GM23338 (cell line): ENCODE measurements at regions not wholly inside any gene's neighbourhood (a gene's known extent, or its start where the extent isn't known, plus 50 kb on each side); places are given as distances from the start of the nearest gene placed in this dataset.
A peak's percentile ranks its signal among the peaks of the same experiment; 100 is the strongest.

ENCODE experiments used
- ATAC-seq: fragments of 200-7000 bp; cut with Tn5 transposase; 3 replicates; pipeline ENCODE4 v1.9.1; 2020
- DNase-seq: peaks from one replicate; pipeline ENCODE4 v3.0.0-alpha.2; 2015; ENCODE audit warnings: low spot score
- H2AFZ ChIP-seq: fragments of 200-600 bp; sonication (generic); 2 replicates; pipeline ENCODE4 v1.8.0; 2016; ENCODE audit warnings: antibody characterized with exemption, mild to moderate bottlenecking, moderate library complexity
- H3F3A ChIP-seq: fragments of 200-600 bp; sonication (generic); replicated peaks from 2 replicates; pipeline ENCODE4 v1.8.0; 2017; ENCODE audit warnings: antibody characterized with exemption, mixed run types, low read depth
- H3K27ac ChIP-seq: fragments of 200-600 bp; sonication (generic); 2 replicates; pipeline ENCODE4 v1.6.1; 2016; ENCODE audit warnings: low read depth
- H3K27me3 ChIP-seq: fragments of 200-600 bp; sonication (generic); 2 replicates; pipeline ENCODE4 v1.8.0; 2016; ENCODE audit warnings: mild to moderate bottlenecking, mixed run types, moderate library complexity; ENCODE audit not compliant: insufficient read depth
- H3K36me3 ChIP-seq: fragments of 200-600 bp; sonication (generic); 2 replicates; pipeline ENCODE4 v1.8.0; 2016; ENCODE audit warnings: mild to moderate bottlenecking; ENCODE audit not compliant: insufficient read depth
- H3K4me1 ChIP-seq: fragments of 200-600 bp; sonication (generic); 2 replicates; pipeline ENCODE4 v1.8.0; 2016; ENCODE audit warnings: mild to moderate bottlenecking, moderate library complexity; ENCODE audit not compliant: insufficient read depth
- H3K4me2 ChIP-seq: fragments of 200-600 bp; sonication (generic); 2 replicates; pipeline ENCODE4 v1.7.1; 2017; ENCODE audit warnings: mixed run types
- H3K4me3 ChIP-seq: fragments of 200-600 bp; sonication (generic); 2 replicates; pipeline ENCODE4 v1.6.1; 2016; ENCODE audit warnings: mixed run types
- H3K79me2 ChIP-seq: fragments of 200-600 bp; sonication (generic); replicated peaks from 2 replicates; pipeline ENCODE4 v1.8.0; 2017; ENCODE audit warnings: mild to moderate bottlenecking; ENCODE audit not compliant: insufficient read depth
- H3K9me2 ChIP-seq: fragments of 200-600 bp; sonication (generic); 2 replicates; pipeline ENCODE4 v1.8.0; 2017; ENCODE audit not compliant: insufficient read depth
- H4K20me1 ChIP-seq: fragments of 200-600 bp; sonication (generic); replicated peaks from 2 replicates; pipeline ENCODE4 v1.8.0; 2017; ENCODE audit warnings: mild to moderate bottlenecking; ENCODE audit not compliant: insufficient read depth
- H3K27ac Mint-ChIP-seq: 2 replicates; pipeline ENCODE4 v1.8.0; 2020; ENCODE audit warnings: inconsistent platforms, mild to moderate bottlenecking, moderate library complexity, mixed read lengths
- H3K27me3 Mint-ChIP-seq: 3 replicates; pipeline ENCODE4 v1.8.0; 2022; ENCODE audit warnings: low read depth, mild to moderate bottlenecking, moderate library complexity, mixed read lengths, inconsistent platforms; ENCODE audit not compliant: insufficient read depth, poor library complexity
- H3K36me3 Mint-ChIP-seq: 3 replicates; pipeline ENCODE4 v1.8.0; 2021; ENCODE audit warnings: low read depth, mild to moderate bottlenecking, inconsistent platforms, moderate library complexity, mixed read lengths
- H3K4me1 Mint-ChIP-seq: 3 replicates; pipeline ENCODE4 v1.8.0; 2020; ENCODE audit warnings: mild to moderate bottlenecking, inconsistent platforms, mixed read lengths
- H3K4me3 Mint-ChIP-seq: 3 replicates; pipeline ENCODE4 v1.8.0; 2021; ENCODE audit warnings: moderate library complexity, mild to moderate bottlenecking, inconsistent platforms, mixed read lengths
- H3K9me3 Mint-ChIP-seq: 3 replicates; pipeline ENCODE4 v1.8.0; 2020; ENCODE audit warnings: moderate library complexity, mild to moderate bottlenecking, inconsistent platforms, mixed read lengths
- CREB1 ChIP-seq: fragments of 250-450 bp; sonication (Bioruptor Pico); IDR thresholded peaks from 2 replicates; pipeline ENCODE4 v1.5.0; 2020; ENCODE audit warnings: low read depth, mild to moderate bottlenecking, moderate library complexity
- EZH2 ChIP-seq: fragments of 200-600 bp; sonication (generic); IDR thresholded peaks from one replicate; pipeline ENCODE4 v1.8.0; 2017; ENCODE audit warnings: antibody characterized with exemption, mild to moderate bottlenecking, low read depth; ENCODE audit not compliant: unreplicated experiment
- EZH2phosphoT487 ChIP-seq: fragments of 200-600 bp; sonication (generic); IDR thresholded peaks from one replicate; pipeline ENCODE4 v1.8.1; 2018; ENCODE audit warnings: antibody characterized with exemption; ENCODE audit not compliant: unreplicated experiment
- JUNB ChIP-seq: IDR thresholded peaks from one replicate; pipeline ENCODE4 v1.6.1; 2016; ENCODE audit warnings: antibody characterized with exemption; ENCODE audit not compliant: unreplicated experiment
- NANOG ChIP-seq: IDR thresholded peaks from 2 replicates; pipeline ENCODE4 v1.6.1; 2016; ENCODE audit warnings: antibody characterized with exemption, borderline replicate concordance
- POLR2AphosphoS5 ChIP-seq: IDR thresholded peaks from 2 replicates; pipeline ENCODE4 v1.6.1; 2016; ENCODE audit warnings: antibody characterized with exemption, low read depth
- STAT1 ChIP-seq: IDR thresholded peaks from one replicate; pipeline ENCODE4 v1.6.1; 2016; ENCODE audit warnings: antibody characterized with exemption; ENCODE audit not compliant: unreplicated experiment
- ZNF331 ChIP-seq: fragments of 250-450 bp; sonication (Bioruptor Pico); IDR thresholded peaks from 2 replicates; pipeline ENCODE4 v1.5.0; 2020; ENCODE audit warnings: low read depth, mild to moderate bottlenecking, moderate library complexity
- TF ChIP-seq, protein P1 (sequence below), 2 experiments: fragments of 200-600 bp in 1 of 2; sonication (generic) in 1 of 2; conservative IDR thresholded peaks; 2 replicates each; pipeline versions ENCODE4 v1.5.1 to v1.6.1; 2016 to 2017; ENCODE audit warnings: antibody characterized with exemption in 2 of 2, low read depth in 2 of 2, mild to moderate bottlenecking in 2 of 2, moderate library complexity in 1 of 2
- TF ChIP-seq, protein P2 (sequence below): IDR thresholded peaks from one replicate; pipeline ENCODE4 v1.6.1; 2018; ENCODE audit warnings: antibody characterized with exemption; ENCODE audit not compliant: unreplicated experiment
- TF ChIP-seq, protein P3 (sequence below): IDR thresholded peaks from 2 replicates; pipeline ENCODE4 v1.6.1; 2016; ENCODE audit warnings: antibody characterized with exemption

DNA sequence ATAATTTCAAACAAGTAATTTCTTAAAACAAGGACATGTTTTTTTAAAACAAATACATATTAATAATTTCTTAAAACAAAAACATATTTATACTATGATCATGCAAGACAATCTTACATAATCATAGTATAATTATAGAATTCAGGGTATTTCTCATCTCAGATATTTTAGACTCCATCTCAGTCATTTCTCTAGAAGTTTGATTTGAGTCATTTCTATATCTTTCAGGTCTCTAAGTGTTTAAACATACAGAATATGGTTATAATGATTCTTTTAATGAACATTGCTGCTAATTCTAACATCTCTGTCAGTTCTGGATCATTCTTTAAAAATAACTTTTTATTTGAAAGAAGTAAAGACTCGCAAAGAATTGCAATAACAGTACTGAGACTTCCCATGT lies 154.2 kb upstream of the KYNU start (continued):
- TF ChIP-seq, protein P1, sequence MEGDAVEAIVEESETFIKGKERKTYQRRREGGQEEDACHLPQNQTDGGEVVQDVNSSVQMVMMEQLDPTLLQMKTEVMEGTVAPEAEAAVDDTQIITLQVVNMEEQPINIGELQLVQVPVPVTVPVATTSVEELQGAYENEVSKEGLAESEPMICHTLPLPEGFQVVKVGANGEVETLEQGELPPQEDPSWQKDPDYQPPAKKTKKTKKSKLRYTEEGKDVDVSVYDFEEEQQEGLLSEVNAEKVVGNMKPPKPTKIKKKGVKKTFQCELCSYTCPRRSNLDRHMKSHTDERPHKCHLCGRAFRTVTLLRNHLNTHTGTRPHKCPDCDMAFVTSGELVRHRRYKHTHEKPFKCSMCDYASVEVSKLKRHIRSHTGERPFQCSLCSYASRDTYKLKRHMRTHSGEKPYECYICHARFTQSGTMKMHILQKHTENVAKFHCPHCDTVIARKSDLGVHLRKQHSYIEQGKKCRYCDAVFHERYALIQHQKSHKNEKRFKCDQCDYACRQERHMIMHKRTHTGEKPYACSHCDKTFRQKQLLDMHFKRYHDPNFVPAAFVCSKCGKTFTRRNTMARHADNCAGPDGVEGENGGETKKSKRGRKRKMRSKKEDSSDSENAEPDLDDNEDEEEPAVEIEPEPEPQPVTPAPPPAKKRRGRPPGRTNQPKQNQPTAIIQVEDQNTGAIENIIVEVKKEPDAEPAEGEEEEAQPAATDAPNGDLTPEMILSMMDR (conservative IDR thresholded peaks at IDR 0.05; ENCODE audit: low read depth in 2 of 2) = no peak
- no peak for TF ChIP-seq POLR2AphosphoS5
- TF ChIP-seq EZH2phosphoT487 = no peak

DNA sequence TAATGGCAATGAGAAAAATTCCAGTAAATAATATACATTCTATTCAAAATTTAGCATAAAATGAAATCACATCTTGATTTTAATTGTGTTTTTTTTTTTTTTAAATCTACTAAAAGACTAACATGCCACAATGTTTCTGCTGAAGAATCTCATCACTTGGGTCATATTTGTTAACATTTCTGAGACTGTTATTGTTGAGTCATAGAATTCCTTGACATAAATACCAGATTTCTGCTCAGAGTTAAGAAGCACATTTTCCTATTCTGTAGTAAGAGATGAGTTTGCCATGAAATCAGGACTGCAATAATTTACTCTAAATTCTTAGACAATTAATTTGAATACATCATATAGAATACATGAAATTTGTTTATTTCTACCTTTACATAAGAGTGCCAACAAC lies 154.9 kb upstream of the KYNU start:
- Histone ChIP-seq H3K36me3 (peaks cover 2% of the 10 kb centered on the region; the same call in 1 of the 2 replicates), H3K27ac (no peak overlapping the region), H3K4me1 (peaks cover 26% of the 10 kb centered on the region), H3K27me3 (no peaks in the 10 kb centered on the region), H4K20me1 (no peaks in the 10 kb centered on the region), H3K9me2 (peaks cover 7% of the 10 kb centered on the region), H3F3A (no peaks in the 10 kb centered on the region), H2AFZ (no peak overlapping the region), H3K4me3 (no peak overlapping the region), H3K4me2 (no peak overlapping the region), H3K79me2 (no peaks in the 10 kb centered on the region)
- Mint-ChIP-seq H3K27ac (no peak overlapping the region), H3K4me3 (no peak overlapping the region), H3K27me3 (peaks cover 4% of the 10 kb centered on the region), H3K36me3 (peaks cover 6% of the 10 kb centered on the region), H3K4me1 (peaks cover 26% of the 10 kb centered on the region), H3K9me3 (peaks cover 10% of the 10 kb centered on the region)
- TF ChIP-seq, protein P1 (conservative IDR thresholded peaks at IDR 0.05; ENCODE audit: low read depth in 2 of 2) = no peak
- no peak for TF ChIP-seq STAT1
- DNase-seq = no peak
- no peak for ATAC-seq

DNA sequence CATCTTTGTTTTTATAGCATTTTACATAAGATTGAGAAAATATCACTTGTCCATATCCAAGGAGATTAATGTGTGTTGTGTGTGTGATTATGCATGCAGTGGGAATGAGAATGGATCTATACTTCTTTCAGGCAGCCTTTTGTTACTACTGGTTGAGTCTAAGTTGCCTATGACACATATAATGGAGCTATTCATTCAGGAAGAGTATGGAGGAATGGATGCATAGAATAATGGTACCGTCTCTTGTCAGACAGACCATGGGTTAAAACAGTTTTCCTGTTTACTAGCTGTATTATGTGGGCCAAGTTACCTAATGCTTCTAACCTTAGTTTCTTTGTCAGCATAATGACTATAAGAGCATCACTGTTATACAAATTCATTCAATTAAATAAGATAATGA lies 155.4 kb upstream of the KYNU start:
- no peaks in the 10 kb centered on the region for H3K27me3 ChIP-seq
- peaks cover 4% of the 10 kb centered on the region for H3K27me3 Mint-ChIP-seq
- no peaks in the 10 kb centered on the region for H3K36me3 ChIP-seq
- ATAC-seq (no peak), DNase-seq (no peak)
- H3K27ac Mint-ChIP-seq = no peak overlapping the region
- no peak overlapping the region for H3K4me3 ChIP-seq
- peaks cover 6% of the 10 kb centered on the region; the same call in 1 of the 3 replicates for H3K9me3 Mint-ChIP-seq
- peaks cover 3% of the 10 kb centered on the region; the same call in 1 of the 3 replicates for H3K36me3 Mint-ChIP-seq
- H3K4me1 ChIP-seq = peaks cover 30% of the 10 kb centered on the region
- H4K20me1 ChIP-seq = no peaks in the 10 kb centered on the region
- no peak overlapping the region for H3K27ac ChIP-seq
- peaks cover 31% of the 10 kb centered on the region for H3K4me1 Mint-ChIP-seq
- H2AFZ ChIP-seq = no peak overlapping the region
- H3K4me3 Mint-ChIP-seq = no peak overlapping the region
- H3K4me2 ChIP-seq = 0 out of 2 replicates have a peak overlapping the region, but pooled peaks have one; percentile 65
- H3F3A ChIP-seq = no peaks in the 10 kb centered on the region
- no peaks in the 10 kb centered on the region for H3K79me2 ChIP-seq
- peaks cover 7% of the 10 kb centered on the region for H3K9me2 ChIP-seq
- TF ChIP-seq STAT1 (no peak), ZNF331 (no peak), CREB1 (CRISPR knock-in tag) (no peak), POLR2AphosphoS5 (no peak), JUNB (no peak), NANOG (no peak), EZH2 (no peak), EZH2phosphoT487 (no peak)
- TF ChIP-seq, protein P2, sequence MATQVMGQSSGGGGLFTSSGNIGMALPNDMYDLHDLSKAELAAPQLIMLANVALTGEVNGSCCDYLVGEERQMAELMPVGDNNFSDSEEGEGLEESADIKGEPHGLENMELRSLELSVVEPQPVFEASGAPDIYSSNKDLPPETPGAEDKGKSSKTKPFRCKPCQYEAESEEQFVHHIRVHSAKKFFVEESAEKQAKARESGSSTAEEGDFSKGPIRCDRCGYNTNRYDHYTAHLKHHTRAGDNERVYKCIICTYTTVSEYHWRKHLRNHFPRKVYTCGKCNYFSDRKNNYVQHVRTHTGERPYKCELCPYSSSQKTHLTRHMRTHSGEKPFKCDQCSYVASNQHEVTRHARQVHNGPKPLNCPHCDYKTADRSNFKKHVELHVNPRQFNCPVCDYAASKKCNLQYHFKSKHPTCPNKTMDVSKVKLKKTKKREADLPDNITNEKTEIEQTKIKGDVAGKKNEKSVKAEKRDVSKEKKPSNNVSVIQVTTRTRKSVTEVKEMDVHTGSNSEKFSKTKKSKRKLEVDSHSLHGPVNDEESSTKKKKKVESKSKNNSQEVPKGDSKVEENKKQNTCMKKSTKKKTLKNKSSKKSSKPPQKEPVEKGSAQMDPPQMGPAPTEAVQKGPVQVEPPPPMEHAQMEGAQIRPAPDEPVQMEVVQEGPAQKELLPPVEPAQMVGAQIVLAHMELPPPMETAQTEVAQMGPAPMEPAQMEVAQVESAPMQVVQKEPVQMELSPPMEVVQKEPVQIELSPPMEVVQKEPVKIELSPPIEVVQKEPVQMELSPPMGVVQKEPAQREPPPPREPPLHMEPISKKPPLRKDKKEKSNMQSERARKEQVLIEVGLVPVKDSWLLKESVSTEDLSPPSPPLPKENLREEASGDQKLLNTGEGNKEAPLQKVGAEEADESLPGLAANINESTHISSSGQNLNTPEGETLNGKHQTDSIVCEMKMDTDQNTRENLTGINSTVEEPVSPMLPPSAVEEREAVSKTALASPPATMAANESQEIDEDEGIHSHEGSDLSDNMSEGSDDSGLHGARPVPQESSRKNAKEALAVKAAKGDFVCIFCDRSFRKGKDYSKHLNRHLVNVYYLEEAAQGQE = no peak
- TF ChIP-seq, protein P1 (conservative IDR thresholded peaks at IDR 0.05; ENCODE audit: low read depth in 2 of 2) = no peak
- TF ChIP-seq, protein P3, sequence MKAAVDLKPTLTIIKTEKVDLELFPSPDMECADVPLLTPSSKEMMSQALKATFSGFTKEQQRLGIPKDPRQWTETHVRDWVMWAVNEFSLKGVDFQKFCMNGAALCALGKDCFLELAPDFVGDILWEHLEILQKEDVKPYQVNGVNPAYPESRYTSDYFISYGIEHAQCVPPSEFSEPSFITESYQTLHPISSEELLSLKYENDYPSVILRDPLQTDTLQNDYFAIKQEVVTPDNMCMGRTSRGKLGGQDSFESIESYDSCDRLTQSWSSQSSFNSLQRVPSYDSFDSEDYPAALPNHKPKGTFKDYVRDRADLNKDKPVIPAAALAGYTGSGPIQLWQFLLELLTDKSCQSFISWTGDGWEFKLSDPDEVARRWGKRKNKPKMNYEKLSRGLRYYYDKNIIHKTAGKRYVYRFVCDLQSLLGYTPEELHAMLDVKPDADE = no peak
